Globus pallidus (tissue), 1 donor: ENCODE measurements at regions not wholly inside any gene's neighbourhood (a gene's known extent, or its start where the extent isn't known, plus 50 kb on each side); places are given as distances from the start of the nearest gene placed in this dataset.
A peak's percentile ranks its signal among the peaks of the same experiment; 100 is the strongest.
"Not testable (repeated sequence)": the region's sequence is repeated elsewhere in the genome, so short reads cannot be mapped to it uniquely, and the experiment has no call there.

Experiments
- DNase-seq: peaks from one replicate; pipeline ENCODE4 v3.0.0-alpha.2; 2015; ENCODE audit warnings: low spot score

DNA sequence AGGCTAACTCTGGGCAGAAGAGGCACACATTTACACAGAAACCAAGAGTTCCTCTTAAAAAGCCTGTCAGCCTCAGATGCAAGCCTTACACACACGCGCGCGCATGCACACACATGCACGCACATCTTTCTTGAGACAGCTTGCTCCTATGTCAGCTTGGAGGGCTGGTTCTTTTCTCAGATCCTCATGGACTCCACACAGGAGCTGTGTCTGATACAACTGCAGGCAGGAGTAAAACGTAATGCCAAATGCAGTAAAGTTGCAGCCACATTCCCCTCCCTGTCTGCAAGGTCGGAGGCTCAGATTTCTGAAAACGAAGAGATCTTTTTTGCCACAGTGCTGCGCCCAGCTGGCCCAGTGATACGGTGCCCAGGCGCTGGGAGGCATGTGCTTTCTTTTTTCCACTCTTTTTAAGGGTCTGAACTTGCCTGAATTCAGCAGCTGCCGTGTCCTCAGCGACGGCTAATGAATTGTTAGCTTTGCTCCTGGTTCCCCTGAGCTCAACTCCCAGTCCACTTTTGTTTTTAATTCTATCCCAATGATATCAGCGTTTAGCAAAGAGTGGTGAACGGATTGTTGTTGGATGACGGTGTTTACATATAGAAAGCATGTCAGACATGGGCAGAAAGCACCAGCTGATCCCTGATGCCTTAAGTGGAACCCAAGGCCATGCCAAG, 72.9 kb upstream of the FOXN3 start:
- peak; percentile 41 for DNase-seq

DNA sequence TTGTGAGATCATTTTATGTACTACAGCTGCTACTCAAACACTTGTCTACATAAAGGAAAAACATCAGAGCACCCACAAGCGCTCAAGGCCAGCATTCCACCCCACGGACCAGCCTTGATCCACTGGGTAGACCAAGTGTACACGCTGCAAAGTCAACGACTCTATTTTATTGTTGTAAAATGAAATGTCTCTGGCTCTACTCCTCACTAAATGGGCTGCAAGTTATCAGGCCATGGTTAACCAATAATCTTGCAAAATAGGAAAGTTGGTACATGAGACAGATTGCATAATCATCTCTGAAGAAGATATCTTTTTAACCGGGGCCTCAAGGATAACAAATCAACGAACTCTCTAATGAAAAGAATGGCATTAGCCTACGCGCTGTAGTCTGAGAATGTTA, 69.9 kb upstream of the FOXN3 start:
- DNase-seq, result no peak

DNA sequence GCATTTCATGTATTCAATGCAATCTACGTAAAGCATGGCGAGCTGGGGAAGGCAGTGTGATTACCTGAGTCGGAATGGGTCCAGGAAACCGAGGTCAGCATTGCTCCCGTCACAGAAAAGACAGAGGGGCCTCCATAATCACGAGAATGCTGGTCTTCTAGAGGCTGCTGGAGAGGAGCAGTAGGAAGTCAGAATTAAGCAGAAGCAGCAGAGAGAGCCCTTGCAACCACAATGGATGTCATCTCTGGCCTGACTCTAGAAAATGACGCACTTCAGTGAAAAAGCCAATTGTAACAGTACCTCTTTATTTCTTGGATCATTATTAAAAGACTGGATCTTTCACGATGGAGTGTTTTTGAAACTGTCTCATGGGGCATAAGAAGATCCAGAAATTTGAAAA, 69.5 kb upstream of the FOXN3 start:
- no peak for DNase-seq

DNA sequence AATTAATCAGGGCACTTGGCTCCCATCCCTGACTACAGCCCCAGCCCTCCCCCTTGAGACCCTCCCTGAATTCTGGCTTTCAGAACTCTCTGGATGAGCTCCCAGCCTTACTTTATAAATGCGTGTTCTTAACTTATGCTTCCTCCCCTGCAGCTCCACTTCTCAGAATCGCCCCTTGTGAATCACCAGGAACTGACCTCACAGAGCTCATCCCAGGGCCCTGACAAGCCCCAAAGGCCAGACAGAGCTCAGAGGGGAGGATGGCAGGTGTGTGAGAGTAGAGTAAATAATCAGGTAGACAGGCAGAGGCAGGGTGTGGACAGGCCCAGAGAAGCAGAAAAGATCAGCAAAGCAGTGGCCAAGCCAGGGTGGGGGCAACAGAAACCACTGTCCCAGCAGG, 68.2 kb upstream of the FOXN3 start:
- no peak for DNase-seq

DNA sequence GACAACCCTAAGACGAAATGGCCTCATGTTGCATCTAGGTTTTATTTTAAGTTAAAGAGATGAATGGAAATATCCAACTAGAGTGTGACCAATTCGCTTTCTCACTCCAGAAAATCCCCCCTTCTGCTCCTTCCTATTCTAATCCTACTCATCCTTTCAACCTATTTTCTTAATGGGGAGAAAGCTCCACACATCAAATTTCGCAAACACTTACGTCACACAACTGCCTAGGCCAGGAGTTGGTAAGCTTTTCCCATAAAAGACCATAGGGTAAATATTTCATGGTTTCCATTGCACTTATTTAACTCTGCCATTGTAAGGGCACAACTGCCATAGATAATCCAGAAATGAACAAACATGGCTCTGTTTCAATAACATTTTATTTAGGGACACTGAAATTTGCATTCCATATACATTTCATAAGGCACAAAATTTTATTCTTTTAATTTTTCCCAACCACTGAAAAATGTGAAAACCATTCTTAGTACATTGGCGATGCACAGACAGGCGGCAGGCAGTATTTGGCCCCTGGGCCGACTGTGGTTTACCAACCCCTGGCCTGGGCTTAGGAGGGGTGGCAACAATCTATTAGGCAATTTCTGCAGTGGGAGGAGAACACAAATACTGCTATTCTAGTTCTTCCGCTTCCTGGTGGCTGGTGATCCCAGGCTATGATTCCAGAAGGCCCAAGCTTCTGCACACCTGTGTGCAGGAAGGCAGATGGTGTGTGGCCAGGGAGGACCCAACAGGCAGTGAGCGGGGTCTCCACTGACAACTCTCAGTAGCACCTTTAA, 67.2 kb upstream of the FOXN3 start:
- DNase-seq, result no peak

DNA sequence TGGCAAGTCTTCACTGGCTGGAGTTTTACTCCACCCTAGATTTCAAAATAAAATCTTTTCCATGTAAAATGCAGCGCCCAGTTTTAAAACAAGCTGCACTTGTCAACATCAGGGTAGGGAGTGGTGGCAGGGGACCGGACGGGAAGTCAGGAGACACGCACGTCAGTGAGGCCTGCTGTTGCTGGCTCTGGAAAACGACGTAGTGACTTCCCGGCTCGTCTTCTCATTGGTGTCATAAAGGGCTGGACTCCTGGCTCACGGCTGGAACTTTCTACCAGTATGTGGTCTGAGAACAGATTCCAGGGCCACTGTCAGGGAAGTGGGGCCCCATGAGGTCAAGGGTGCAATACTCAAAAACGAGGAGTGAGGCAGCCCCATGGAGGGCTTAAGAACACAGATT, 64.2 kb upstream of the FOXN3 start:
- no peak for DNase-seq

DNA sequence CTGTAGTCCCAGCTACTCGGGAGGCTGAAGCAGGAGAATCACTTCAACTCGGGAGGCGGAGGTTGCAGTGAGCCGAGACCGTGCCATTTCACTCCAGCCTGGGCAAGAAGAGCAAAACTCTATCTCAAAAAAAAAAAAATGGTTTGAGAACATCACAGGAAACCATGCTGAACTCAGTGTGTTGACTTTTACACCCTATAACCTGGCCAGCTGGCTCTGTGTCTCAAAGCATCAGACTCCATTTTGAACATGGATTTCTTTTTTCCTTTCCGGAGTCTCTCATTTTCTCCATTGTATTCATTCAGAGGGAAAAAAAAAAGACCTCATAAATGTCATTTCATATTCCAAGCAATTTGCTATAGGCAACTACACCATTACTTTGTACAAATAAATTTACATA, 63.2 kb upstream of the FOXN3 start:
- DNase-seq, result no peak

DNA sequence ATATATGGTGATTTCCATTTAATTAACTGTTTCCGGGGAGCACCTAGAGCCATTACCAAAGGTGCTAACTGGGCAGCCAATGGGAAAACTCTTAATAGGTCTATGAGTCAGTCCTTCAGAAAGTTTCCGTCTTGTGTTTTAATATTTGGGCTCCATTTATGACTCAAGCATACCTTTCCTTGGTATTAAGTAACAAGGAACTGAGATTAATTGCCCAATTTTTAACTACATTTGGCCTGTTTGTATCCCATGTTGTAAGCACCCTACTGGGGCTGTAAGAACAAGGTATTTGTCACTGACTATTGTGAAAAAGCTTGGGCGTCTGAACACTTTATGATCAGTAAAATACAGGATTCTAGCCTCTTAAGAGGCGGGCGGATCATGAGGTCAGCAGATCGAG, 62.8 kb upstream of the FOXN3 start:
- no peak for DNase-seq

DNA sequence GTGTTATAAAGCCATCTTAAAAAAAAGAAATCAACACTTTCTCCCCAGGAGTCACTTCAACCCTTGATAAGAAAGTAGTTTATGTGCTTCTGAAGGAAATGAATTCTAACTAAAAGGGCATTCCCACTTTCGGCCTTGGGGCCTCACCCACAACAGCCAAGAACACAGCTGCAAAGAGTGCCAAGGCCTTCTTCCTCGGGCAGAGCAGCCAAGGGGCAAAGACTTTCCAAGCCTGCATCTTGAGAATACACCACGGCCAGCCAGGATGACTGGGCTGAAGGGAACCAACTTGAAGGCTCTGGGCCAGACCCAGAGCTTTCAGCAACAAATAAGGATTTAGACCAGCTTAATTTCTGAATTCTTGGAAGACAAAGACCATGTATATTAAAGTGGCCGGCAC, 60.4 kb upstream of the FOXN3 start:
- DNase-seq, result peak; percentile 54

DNA sequence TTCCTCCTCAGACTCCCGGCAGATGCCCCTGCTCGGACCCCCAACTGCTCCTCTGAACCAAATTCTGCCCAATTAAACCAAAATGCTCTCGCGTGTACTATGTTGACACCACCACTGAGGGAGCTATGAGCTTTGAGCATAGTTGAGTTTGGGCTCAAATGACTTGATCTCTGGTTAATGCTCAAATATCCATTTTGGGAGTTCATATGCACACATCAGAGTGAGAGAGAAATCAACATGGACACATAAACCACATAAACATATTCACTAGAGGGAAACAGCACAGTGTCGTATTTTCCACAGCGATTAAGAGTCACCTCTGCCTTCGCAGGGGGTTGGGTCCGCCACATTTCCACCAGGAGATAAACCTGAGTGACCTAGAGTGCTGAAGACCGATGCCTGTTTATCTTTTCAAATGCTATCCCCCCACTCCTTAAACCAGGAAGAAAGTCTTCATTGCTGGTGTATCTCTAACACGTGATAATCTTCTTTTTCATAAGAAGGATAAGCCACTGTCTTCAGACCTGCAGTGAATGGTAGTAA, 59.4 kb upstream of the FOXN3 start:
- DNase-seq, result no peak

DNA sequence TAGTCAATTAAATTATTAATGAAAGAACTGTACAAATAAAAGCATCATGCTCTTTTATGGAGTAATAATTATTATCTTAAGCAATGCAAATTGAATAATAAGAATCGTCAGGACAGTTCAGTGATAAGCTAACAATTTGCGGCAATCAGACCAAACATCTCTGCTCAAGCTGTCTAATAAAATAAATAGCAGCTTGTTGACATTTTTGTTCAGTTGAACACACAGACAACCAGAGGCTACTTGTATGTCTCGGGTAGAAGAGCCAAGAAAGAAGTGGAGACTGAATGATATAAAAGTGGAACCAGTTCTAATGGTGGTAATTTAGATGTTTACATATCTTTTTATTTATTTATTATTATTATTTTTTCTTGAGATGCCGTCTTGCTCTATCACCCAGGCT, 57.4 kb upstream of the FOXN3 start:
- DNase-seq, result no peak

DNA sequence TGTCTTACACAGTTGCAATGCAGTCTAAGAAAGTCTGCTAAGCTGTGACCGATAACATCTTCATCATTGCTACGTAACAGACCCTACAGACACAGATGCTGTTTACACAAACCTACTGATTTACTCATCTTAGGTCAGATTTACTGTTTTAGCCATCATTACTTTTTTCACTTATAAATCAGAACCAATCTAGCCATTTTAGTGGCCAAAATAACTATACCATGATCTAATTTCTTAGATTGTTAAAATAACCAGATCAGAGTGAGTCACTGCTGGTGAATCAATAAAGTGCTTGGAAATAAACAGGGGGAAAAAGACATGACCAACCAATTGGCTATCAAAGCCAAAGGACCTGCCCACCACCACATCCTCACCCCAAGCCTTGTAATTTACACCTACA, 57.0 kb upstream of the FOXN3 start:
- DNase-seq, result no peak

DNA sequence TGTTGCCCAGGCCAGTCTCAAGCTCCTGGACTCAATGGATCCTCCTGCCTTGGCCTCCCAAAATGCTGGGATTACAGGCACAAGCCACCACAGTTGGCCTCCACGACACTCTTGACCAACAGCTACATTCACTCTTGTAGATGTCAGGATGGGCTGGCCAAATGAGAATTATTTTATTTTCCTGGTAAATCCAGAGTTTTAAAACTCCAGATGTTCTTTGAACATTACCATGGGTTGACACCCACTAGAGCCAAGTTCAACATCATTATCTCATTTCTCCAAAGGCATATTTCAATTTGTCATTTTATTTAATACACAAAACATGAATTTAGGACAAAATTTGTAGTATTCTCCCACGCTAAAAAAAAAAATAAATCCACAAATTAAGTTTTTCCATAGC, 56.5 kb upstream of the FOXN3 start:
- no peak for DNase-seq

DNA sequence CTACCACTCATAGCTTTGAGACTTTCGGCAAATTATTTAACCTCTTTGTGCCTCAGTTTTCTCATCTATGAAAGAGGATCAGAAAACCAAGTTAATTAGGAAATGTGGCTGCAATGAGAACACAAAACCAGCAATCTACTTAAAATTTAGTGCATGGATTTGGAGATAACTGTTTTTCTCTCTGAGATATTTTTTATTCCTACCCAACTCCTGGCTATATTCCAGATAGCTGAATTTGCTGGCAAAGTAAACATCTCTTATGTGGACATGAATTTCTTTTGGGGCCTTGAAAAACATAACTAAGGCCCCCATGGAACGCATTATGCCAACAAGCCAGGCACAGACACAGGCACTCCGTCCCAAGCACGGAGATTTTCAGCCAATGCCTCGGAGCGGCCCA, 53.4 kb upstream of the FOXN3 start:
- no peak for DNase-seq

DNA sequence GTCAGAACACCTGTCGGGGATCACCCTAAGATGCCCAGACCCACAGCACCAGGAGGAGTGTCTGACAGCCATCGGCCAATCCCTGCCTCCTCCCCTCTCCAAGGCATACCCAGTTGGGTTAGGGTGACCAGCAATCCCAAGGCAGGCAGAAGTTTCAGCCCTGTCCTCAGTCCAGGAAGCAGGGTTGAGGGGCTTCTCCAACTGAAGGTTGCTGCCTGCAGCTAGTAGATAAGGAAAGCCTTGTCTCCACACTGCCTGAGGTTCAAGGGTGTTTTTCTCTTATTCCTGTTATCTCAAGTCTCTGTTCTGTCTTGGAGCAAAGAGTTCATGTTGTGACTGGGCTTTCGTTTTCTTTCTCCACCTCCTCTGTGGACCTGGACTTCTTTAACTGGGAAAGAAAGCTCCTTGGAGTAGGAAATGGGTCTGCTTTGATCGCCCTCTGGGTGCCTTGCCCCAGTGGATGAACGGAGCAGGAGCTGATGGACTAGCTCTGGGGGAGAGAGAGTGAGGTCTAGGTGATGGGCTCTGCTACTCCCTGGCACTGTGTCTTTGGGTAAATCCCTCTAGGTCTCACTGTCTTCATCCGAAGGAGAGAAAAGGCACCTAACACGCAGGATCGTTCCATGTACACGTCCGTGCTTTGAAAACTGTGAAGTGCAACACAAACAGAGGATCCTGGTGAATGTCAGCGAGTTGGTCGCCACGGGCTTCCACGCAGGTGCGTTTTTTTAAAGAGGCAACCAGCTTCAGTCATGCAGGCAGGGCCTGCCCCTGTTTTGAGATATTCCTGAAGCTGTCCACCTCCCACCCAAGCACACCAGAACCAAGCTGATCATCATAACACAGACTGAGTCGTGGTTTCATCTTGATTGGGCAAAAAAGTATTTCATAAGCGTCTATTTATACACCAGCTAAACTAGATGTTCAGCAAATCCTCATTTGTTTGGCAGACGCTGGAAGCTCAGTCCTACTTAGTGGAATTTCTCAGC, 52.5 kb upstream of the FOXN3 start:
- no peak for DNase-seq

DNA sequence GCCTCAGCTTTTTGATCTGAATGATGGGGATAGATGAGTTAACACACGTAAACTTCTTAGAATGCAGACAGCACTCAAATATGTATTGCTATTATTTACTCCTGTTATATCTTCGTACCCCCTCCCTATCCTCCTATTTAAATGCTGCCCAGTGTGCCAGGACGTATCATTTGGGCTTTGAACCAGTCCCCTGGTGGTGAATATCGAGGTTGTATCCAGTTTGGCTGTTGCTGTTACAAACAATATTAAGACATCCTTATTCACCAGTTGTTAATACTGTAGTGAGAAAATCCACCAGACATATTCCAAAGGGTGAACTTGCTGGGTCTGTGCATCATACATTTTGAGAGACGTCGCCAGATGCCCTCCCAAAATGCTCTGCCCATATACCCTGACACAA, 51.5 kb upstream of the FOXN3 start:
- DNase-seq, result no peak

DNA sequence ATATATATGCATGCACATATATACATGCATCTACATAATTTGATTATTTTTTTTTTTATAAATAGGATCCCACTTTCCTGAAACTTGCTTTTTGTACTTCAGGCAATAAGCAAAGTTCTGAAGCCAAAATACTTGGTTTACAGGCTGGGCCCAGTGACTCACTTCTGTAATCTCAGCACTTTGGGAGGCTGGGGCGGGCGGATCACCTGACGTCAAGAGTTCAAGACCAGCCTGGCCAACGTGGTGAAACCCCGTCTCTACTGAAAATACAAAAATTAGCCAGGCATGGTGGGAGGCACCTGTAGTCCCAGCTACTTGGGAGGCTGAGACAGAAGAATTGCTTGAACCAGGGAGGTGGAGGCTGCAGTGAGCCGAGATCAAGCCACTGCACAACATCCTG, 51.0 kb upstream of the FOXN3 start:
- DNase-seq, result not testable (repeated sequence)

DNA sequence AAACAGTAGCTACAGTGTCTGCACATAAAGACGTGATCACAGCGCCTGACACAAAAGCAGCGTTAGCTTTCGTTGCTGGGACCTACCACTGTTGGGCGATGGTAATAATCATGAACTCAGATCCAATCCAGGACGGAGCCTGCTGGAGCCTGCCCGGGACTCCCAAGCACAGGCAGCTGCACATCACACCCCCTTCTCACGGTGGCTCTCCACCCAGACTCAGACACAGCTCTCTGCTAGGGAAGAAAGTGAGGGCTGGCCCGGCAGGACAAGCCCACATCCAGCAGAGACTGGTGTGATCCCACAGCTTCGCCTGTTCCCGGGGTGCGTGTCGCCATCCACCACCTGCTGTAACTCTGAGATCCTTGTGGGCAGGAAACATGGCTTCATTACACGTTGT, 49.9 kb upstream of the FOXN3 start:
- peak; percentile 40 for DNase-seq
